DND-41 (cell line): ENCODE measurements at regions not wholly inside any gene's neighbourhood (a gene's known extent, or its start where the extent isn't known, plus 50 kb on each side); places are given as distances from the start of the nearest gene placed in this dataset.

ENCODE experiments used
- CTCF ChIP-seq: IDR thresholded peaks from 2 replicates; pipeline ENCODE4 v1.5.1; 2012; ENCODE audit warnings: borderline replicate concordance, low read length, moderate library complexity, mild to moderate bottlenecking; ENCODE audit not compliant: poor library complexity, severe bottlenecking; ENCODE audit errors: extremely low read depth
- EZH2 ChIP-seq: IDR thresholded peaks from 3 replicates; pipeline ENCODE4 v1.6.1; 2012; ENCODE audit warnings: borderline replicate concordance, low read depth, mild to moderate bottlenecking, moderate library complexity, low read length, inconsistent platforms; ENCODE audit not compliant: severe bottlenecking

GRCh38 chr12:9405886-9406563, 197.8 kb upstream of the PZP start:
- TF ChIP-seq EZH2 (no peak), CTCF (no peak)
